Vagina (tissue), 2 donors: ENCODE measurements at regions not wholly inside any gene's neighbourhood (a gene's known extent, or its start where the extent isn't known, plus 50 kb on each side); places are given as distances from the start of the nearest gene placed in this dataset.

ENCODE experiments used
- DNase-seq, 2 donors: peaks; one replicate each; pipeline ENCODE4 v3.0.0-alpha.2; 2017; ENCODE audit errors: extremely low spot score in 2 of 2
- H3K27ac ChIP-seq: fragments of 200-600 bp; sonication (generic); one replicate; pipeline ENCODE4 v1.5.1; 2019
- H3K27me3 ChIP-seq: fragments of 200-600 bp; sonication (generic); one replicate; pipeline ENCODE4 v1.5.1; 2019
- H3K36me3 ChIP-seq, 2 donors: fragments of 200-600 bp; sonication (generic); one replicate each; pipeline ENCODE4 v1.5.1; 2017 to 2019
- H3K4me1 ChIP-seq: fragments of 200-600 bp; sonication (generic); one replicate; pipeline ENCODE4 v1.5.1; 2019
- H3K4me3 ChIP-seq, 2 donors: fragments of 200-600 bp; sonication (generic); 1 replicate in 1 of 2; 2 replicates in 1 of 2; pipeline ENCODE4 v1.5.1; 2016 to 2019
- H3K9me3 ChIP-seq: fragments of 200-600 bp; sonication (generic); one replicate; pipeline ENCODE4 v1.5.1; 2019
- CTCF ChIP-seq, 3 experiments: fragments of 450-650 bp in 2 of 3; fragments of 200-600 bp in 1 of 3; sonication (generic) in 1 of 3; IDR thresholded peaks; one replicate each; pipeline ENCODE4 v1.5.1; 2017 to 2019; ENCODE audit warnings: antibody characterized with exemption in 3 of 3, mild to moderate bottlenecking in 2 of 3, moderate library complexity in 2 of 3
- POLR2A ChIP-seq, 2 donors: fragments of 450-650 bp; IDR thresholded peaks; one replicate each; pipeline ENCODE4 v1.6.1; 2017; ENCODE audit warnings: antibody characterized with exemption in 2 of 2, mild to moderate bottlenecking in 2 of 2, moderate library complexity in 2 of 2
- POLR2AphosphoS5 ChIP-seq, 2 donors: sonication (generic); formaldehyde crosslinking; IDR thresholded peaks; one replicate each; pipeline ENCODE4 v1.9.0; 2017; ENCODE audit warnings: antibody characterized with exemption in 2 of 2, mild to moderate bottlenecking in 2 of 2, low read depth in 1 of 2; ENCODE audit not compliant: insufficient read depth in 1 of 2
- intact Hi-C: fragments of 100-400 bp; cut with DNase I; formaldehyde crosslinking; loops from one replicate; pipeline ENCODE4 v1.15.1; 2023

GRCh38 chr5:74174366-74174765 lies 466.2 kb downstream of the ENC1 start:
- no peak overlapping the region for H3K27ac ChIP-seq
- DNase-seq = no peak
- no peaks in the 10 kb centered on the region for H3K9me3 ChIP-seq
- H3K27me3 ChIP-seq = no peaks in the 10 kb centered on the region
- no peak overlapping the region for H3K4me3 ChIP-seq
- H3K4me1 ChIP-seq = no peaks in the 10 kb centered on the region
- intact Hi-C loops = no loop called here
- TF ChIP-seq POLR2A (IDR thresholded peaks at IDR 0.05) = no peak
- TF ChIP-seq CTCF (IDR thresholded peaks at IDR 0.05) = no peak
- TF ChIP-seq POLR2AphosphoS5 (IDR thresholded peaks at IDR 0.05; ENCODE audit: insufficient read depth in 1 of 2, low read depth in 1 of 2) = no peak
- no peaks in the 10 kb centered on the region for H3K36me3 ChIP-seq

GRCh38 chr5:74173665-74174064 lies 466.9 kb downstream of the ENC1 start:
- intact Hi-C loops = no loop called here
- DNase-seq = no peak
- Histone ChIP-seq H3K4me1 (no peaks in the 10 kb centered on the region), H3K27ac (no peak overlapping the region), H3K4me3 (no peak overlapping the region), H3K36me3 (no peaks in the 10 kb centered on the region), H3K9me3 (no peaks in the 10 kb centered on the region), H3K27me3 (no peaks in the 10 kb centered on the region)
- TF ChIP-seq CTCF (IDR thresholded peaks at IDR 0.05) = no peak

- intact Hi-C loops = no loop called here
Observed at GRCh38 chr5:74173241-74173640, 467.3 kb downstream of the ENC1 start.

GRCh38 chr5:74169701-74170100 lies 470.8 kb downstream of the ENC1 start:
- intact Hi-C loops = no loop called here
- Histone ChIP-seq H3K9me3 (no peaks in the 10 kb centered on the region), H3K4me1 (peaks cover 5% of the 10 kb centered on the region), H3K27me3 (no peaks in the 10 kb centered on the region), H3K36me3 (no peaks in the 10 kb centered on the region), H3K27ac (no peak overlapping the region), H3K4me3 (no peak overlapping the region)
- no peak for DNase-seq
- no peak for TF ChIP-seq POLR2AphosphoS5 (IDR thresholded peaks at IDR 0.05; ENCODE audit: insufficient read depth in 1 of 2, low read depth in 1 of 2)
- TF ChIP-seq CTCF (IDR thresholded peaks at IDR 0.05) = no peak
- no peak for TF ChIP-seq POLR2A (IDR thresholded peaks at IDR 0.05)

More at GRCh38 chr5:74173241-74173640, 467.3 kb downstream of the ENC1 start:
- DNase-seq = no peak
- Histone ChIP-seq H3K27ac (no peak overlapping the region), H3K4me1 (no peaks in the 10 kb centered on the region), H3K36me3 (no peaks in the 10 kb centered on the region), H3K9me3 (no peaks in the 10 kb centered on the region), H3K27me3 (no peaks in the 10 kb centered on the region), H3K4me3 (no peak overlapping the region)
- no peak for TF ChIP-seq POLR2AphosphoS5 (IDR thresholded peaks at IDR 0.05; ENCODE audit: insufficient read depth in 1 of 2, low read depth in 1 of 2)
- no peak for TF ChIP-seq CTCF (IDR thresholded peaks at IDR 0.05)
- no peak for TF ChIP-seq POLR2A (IDR thresholded peaks at IDR 0.05)

- TF ChIP-seq POLR2A (IDR thresholded peaks at IDR 0.05) (no peak), CTCF (IDR thresholded peaks at IDR 0.05) (no peak), POLR2AphosphoS5 (IDR thresholded peaks at IDR 0.05; ENCODE audit: insufficient read depth in 1 of 2, low read depth in 1 of 2) (no peak)
- intact Hi-C loops = no loop called here
- Histone ChIP-seq H3K4me1 (peaks cover 5% of the 10 kb centered on the region), H3K4me3 (no peak overlapping the region), H3K36me3 (no peaks in the 10 kb centered on the region), H3K9me3 (no peaks in the 10 kb centered on the region), H3K27me3 (no peaks in the 10 kb centered on the region), H3K27ac (peak overlapping the region; percentile 36)
- no peak for DNase-seq
Observed at GRCh38 chr5:74167930-74168315, 472.6 kb downstream of the ENC1 start.
